Neural progenitor cell (in vitro differentiated cells): ENCODE measurements at regions not wholly inside any gene's neighbourhood (a gene's known extent, or its start where the extent isn't known, plus 50 kb on each side); places are given as distances from the start of the nearest gene placed in this dataset.

Source experiments
- DNase-seq: peaks from one replicate; pipeline ENCODE4 v3.0.0-alpha.2; 2016; ENCODE audit warnings: low spot score
- H2AFZ ChIP-seq: fragments of 200-600 bp; sonication (generic); replicated peaks from 2 replicates; pipeline ENCODE4 v1.6.1; 2016; ENCODE audit warnings: antibody characterized with exemption
- H3F3A ChIP-seq: fragments of 200-600 bp; sonication (generic); 2 replicates; pipeline ENCODE4 v1.6.1; 2016; ENCODE audit warnings: antibody characterized with exemption, low read depth
- H3K27ac ChIP-seq: fragments of 200-600 bp; sonication (generic); 2 replicates; pipeline ENCODE4 v1.5.1; 2016; ENCODE audit warnings: mild to moderate bottlenecking
- H3K27me3 ChIP-seq: fragments of 200-600 bp; sonication (generic); 2 replicates; pipeline ENCODE4 v1.6.1; 2016; ENCODE audit warnings: mild to moderate bottlenecking, moderate library complexity
- H3K36me3 ChIP-seq: fragments of 200-600 bp; sonication (generic); 2 replicates; pipeline ENCODE4 v1.5.1; 2016
- H3K4me1 ChIP-seq: fragments of 200-600 bp; sonication (generic); 2 replicates; pipeline ENCODE4 v1.6.1; 2016; ENCODE audit warnings: mixed run types
- H3K4me2 ChIP-seq: fragments of 200-600 bp; sonication (generic); 2 replicates; pipeline ENCODE4 v1.6.1; 2016
- H3K4me3 ChIP-seq: fragments of 200-600 bp; sonication (generic); 2 replicates; pipeline ENCODE4 v1.5.1; 2016
- H3K79me2 ChIP-seq: fragments of 200-600 bp; sonication (generic); 2 replicates; pipeline ENCODE4 v1.6.1; 2016; ENCODE audit warnings: low read depth
- H3K9ac ChIP-seq: fragments of 200-600 bp; sonication (generic); 2 replicates; pipeline ENCODE4 v1.6.1; 2016
- H3K9me3 ChIP-seq: fragments of 200-600 bp; sonication (generic); 2 replicates; pipeline ENCODE4 v1.5.1; 2016; ENCODE audit warnings: low read depth
- H4K20me1 ChIP-seq: fragments of 200-600 bp; sonication (generic); 2 replicates; pipeline ENCODE4 v1.6.1; 2016; ENCODE audit warnings: low read depth
- H3K27ac Mint-ChIP-seq: 3 replicates; pipeline ENCODE4 v1.8.0; 2021; ENCODE audit warnings: mixed read lengths
- H3K27me3 Mint-ChIP-seq: 2 replicates; pipeline ENCODE4 v1.8.0; 2022; ENCODE audit warnings: low read depth, mild to moderate bottlenecking, inconsistent platforms, moderate library complexity, mixed read lengths; ENCODE audit not compliant: insufficient read depth
- H3K36me3 Mint-ChIP-seq: 3 replicates; pipeline ENCODE4 v1.8.0; 2021; ENCODE audit warnings: mixed read lengths
- H3K4me1 Mint-ChIP-seq: 3 replicates; pipeline ENCODE4 v1.8.0; 2021; ENCODE audit warnings: mixed read lengths
- H3K4me3 Mint-ChIP-seq: 3 replicates; pipeline ENCODE4 v1.8.0; 2021; ENCODE audit warnings: mild to moderate bottlenecking, moderate library complexity, mixed read lengths
- H3K9me3 Mint-ChIP-seq: 3 replicates; pipeline ENCODE4 v1.8.0; 2020; ENCODE audit warnings: mixed read lengths
- EZH2 ChIP-seq: fragments of 200-600 bp; sonication (generic); IDR thresholded peaks from 2 replicates; pipeline ENCODE4 v1.6.1; 2017; ENCODE audit warnings: antibody characterized with exemption, mild to moderate bottlenecking, moderate library complexity
- EZH2phosphoT487 ChIP-seq: fragments of 200-600 bp; sonication (generic); IDR thresholded peaks from 2 replicates; pipeline ENCODE4 v1.6.1; 2017; ENCODE audit warnings: antibody characterized with exemption
- TF ChIP-seq, protein P1 (sequence below): fragments of 200-600 bp; sonication (generic); IDR thresholded peaks from 2 replicates; pipeline ENCODE4 v1.5.1; 2017; ENCODE audit warnings: antibody characterized with exemption, mild to moderate bottlenecking

- Histone ChIP-seq H2AFZ (no peak overlapping the region), H3F3A (peaks cover 10% of the 10 kb centered on the region), H3K4me1 (peaks cover 12% of the 10 kb centered on the region), H3K27ac (no peak overlapping the region), H3K27me3 (no peaks in the 10 kb centered on the region), H3K4me3 (no peak overlapping the region), H3K36me3 (no peaks in the 10 kb centered on the region), H3K79me2 (no peaks in the 10 kb centered on the region), H3K4me2 (peak overlapping the region; percentile 34), H3K9me3 (no peaks in the 10 kb centered on the region), H4K20me1 (no peaks in the 10 kb centered on the region), H3K9ac (no peak overlapping the region)
- peak overlapping the region; percentile 79 for H3K27ac Mint-ChIP-seq
- TF ChIP-seq EZH2phosphoT487 (no peak), EZH2 (no peak)
- TF ChIP-seq, protein P1, sequence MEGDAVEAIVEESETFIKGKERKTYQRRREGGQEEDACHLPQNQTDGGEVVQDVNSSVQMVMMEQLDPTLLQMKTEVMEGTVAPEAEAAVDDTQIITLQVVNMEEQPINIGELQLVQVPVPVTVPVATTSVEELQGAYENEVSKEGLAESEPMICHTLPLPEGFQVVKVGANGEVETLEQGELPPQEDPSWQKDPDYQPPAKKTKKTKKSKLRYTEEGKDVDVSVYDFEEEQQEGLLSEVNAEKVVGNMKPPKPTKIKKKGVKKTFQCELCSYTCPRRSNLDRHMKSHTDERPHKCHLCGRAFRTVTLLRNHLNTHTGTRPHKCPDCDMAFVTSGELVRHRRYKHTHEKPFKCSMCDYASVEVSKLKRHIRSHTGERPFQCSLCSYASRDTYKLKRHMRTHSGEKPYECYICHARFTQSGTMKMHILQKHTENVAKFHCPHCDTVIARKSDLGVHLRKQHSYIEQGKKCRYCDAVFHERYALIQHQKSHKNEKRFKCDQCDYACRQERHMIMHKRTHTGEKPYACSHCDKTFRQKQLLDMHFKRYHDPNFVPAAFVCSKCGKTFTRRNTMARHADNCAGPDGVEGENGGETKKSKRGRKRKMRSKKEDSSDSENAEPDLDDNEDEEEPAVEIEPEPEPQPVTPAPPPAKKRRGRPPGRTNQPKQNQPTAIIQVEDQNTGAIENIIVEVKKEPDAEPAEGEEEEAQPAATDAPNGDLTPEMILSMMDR: no peak
- DNase-seq: no peak
- H3K36me3 Mint-ChIP-seq: no peaks in the 10 kb centered on the region
- H3K9me3 Mint-ChIP-seq: no peaks in the 10 kb centered on the region
- no peak overlapping the region for H3K4me3 Mint-ChIP-seq
- H3K27me3 Mint-ChIP-seq: peaks cover 7% of the 10 kb centered on the region
- peaks cover 23% of the 10 kb centered on the region for H3K4me1 Mint-ChIP-seq
Observed at GRCh38 chr14:97077687-97078086, 280.5 kb downstream of the VRK1 start.

- no peak overlapping the region for H3K27ac Mint-ChIP-seq
- no peak overlapping the region for H3K4me3 Mint-ChIP-seq
- TF ChIP-seq, protein P1: no peak
- TF ChIP-seq EZH2phosphoT487: no peak
- no peak for TF ChIP-seq EZH2
- Histone ChIP-seq H3K79me2 (no peaks in the 10 kb centered on the region), H3F3A (peaks cover 10% of the 10 kb centered on the region), H3K4me3 (no peak overlapping the region), H3K9me3 (no peaks in the 10 kb centered on the region), H3K27me3 (no peaks in the 10 kb centered on the region), H3K4me2 (no peak overlapping the region), H3K27ac (no peak overlapping the region), H3K36me3 (no peaks in the 10 kb centered on the region), H4K20me1 (no peaks in the 10 kb centered on the region), H3K4me1 (peaks cover 12% of the 10 kb centered on the region), H2AFZ (no peak overlapping the region), H3K9ac (no peak overlapping the region)
- peaks cover 6% of the 10 kb centered on the region for H3K27me3 Mint-ChIP-seq
- peaks cover 19% of the 10 kb centered on the region for H3K4me1 Mint-ChIP-seq
- H3K36me3 Mint-ChIP-seq: no peaks in the 10 kb centered on the region
- DNase-seq: no peak
- peaks cover 8% of the 10 kb centered on the region for H3K9me3 Mint-ChIP-seq
Observed at GRCh38 chr14:97080991-97081390, 283.8 kb downstream of the VRK1 start.

DNA sequence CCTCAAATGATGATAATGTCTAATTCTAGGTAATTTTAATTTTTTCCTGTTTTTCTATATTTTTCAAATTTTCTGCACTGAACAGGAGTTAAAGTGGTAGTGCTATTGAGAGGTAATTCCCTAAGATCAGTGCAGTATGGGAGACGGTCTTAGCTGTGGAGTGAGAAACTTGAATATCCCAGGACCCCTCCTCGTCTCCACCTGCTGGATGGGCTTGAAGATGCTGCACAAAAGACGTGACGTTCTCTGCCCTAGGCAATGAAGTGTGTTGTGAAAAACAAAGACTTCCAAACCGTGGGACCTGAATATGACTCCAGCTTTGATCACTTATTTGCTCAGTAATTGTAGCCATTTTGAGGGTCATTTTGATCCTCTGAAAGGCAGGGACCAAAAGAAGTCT, 298.1 kb downstream of the VRK1 start:
- Histone ChIP-seq H4K20me1 (no peaks in the 10 kb centered on the region), H3K27ac (no peak overlapping the region), H3K27me3 (no peaks in the 10 kb centered on the region), H3K4me3 (no peak overlapping the region), H3K9me3 (no peaks in the 10 kb centered on the region), H3K36me3 (no peaks in the 10 kb centered on the region), H3K9ac (no peak overlapping the region), H3K79me2 (no peaks in the 10 kb centered on the region), H3K4me1 (peaks cover 6% of the 10 kb centered on the region), H3F3A (no peaks in the 10 kb centered on the region), H3K4me2 (no peak overlapping the region), H2AFZ (no peak overlapping the region)
- no peaks in the 10 kb centered on the region for H3K36me3 Mint-ChIP-seq
- no peaks in the 10 kb centered on the region for H3K9me3 Mint-ChIP-seq
- no peak for TF ChIP-seq EZH2phosphoT487
- TF ChIP-seq, protein P1: peak; percentile 22
- no peak for TF ChIP-seq EZH2
- DNase-seq: no peak
- peaks cover 3% of the 10 kb centered on the region for H3K27me3 Mint-ChIP-seq
- peaks cover 11% of the 10 kb centered on the region for H3K4me1 Mint-ChIP-seq
- H3K27ac Mint-ChIP-seq: no peak overlapping the region
- no peak overlapping the region for H3K4me3 Mint-ChIP-seq
